ENCODE measurements at regions not wholly inside any gene's neighbourhood (a gene's known extent, or its start where the extent isn't known, plus 50 kb on each side); places are given as distances from the start of the nearest gene placed in this dataset.

DNA sequence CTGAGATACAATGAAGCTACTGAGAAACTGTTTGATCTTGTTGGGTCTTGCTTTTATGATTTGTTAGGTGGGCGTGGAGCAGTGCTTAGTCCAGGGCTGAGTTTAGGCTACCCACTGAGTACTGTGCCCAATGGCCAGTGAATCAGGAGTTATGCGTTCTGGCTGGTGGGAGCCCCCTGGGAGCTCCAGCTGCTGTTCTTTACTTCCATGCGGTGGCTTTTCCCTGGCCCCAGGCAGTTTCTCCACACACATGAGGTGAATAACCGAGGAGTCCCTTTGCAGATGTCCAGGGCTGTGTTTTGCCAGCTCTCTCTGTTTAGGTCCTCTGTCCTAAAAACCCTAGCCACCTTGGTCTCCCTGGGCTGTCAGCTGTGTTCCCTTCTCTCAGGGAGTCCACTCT is 106.5 kb downstream of the KLF13 start:
- Histone ChIP-seq H3K4me3 (no peak overlapping the region), H3K36me3 (replicated peaks; ENCODE audit: insufficient read depth, low read depth) (no peaks in the 10 kb centered on the region), H4K20me1 (ENCODE audit: insufficient read depth, poor library complexity, severe bottlenecking) (no peaks in the 10 kb centered on the region), H3K27ac (no peak overlapping the region), H3K79me2 (no peaks in the 10 kb centered on the region), H3K9me3 (ENCODE audit: low read depth) (no peaks in the 10 kb centered on the region), H3K4me2 (no peak overlapping the region), H3K4me1 (ENCODE audit: insufficient read depth) (peaks cover 9% of the 10 kb centered on the region), H3K9me2 (replicated peaks; ENCODE audit: insufficient read depth) (no peaks in the 10 kb centered on the region), H2AFZ (no peak overlapping the region), H3K27me3 (no peaks in the 10 kb centered on the region)
- 69% methylated on average over 4 of the region's 4 CpGs for WGBS (ENCODE audit: low lambda C conversion rate, missing lambda C conversion rate)
- no peak for TF ChIP-seq EZH2phosphoT487 (IDR thresholded peaks at IDR 0.05; ENCODE audit: low read depth, severe bottlenecking, unreplicated experiment)
- TF ChIP-seq, protein P1, sequence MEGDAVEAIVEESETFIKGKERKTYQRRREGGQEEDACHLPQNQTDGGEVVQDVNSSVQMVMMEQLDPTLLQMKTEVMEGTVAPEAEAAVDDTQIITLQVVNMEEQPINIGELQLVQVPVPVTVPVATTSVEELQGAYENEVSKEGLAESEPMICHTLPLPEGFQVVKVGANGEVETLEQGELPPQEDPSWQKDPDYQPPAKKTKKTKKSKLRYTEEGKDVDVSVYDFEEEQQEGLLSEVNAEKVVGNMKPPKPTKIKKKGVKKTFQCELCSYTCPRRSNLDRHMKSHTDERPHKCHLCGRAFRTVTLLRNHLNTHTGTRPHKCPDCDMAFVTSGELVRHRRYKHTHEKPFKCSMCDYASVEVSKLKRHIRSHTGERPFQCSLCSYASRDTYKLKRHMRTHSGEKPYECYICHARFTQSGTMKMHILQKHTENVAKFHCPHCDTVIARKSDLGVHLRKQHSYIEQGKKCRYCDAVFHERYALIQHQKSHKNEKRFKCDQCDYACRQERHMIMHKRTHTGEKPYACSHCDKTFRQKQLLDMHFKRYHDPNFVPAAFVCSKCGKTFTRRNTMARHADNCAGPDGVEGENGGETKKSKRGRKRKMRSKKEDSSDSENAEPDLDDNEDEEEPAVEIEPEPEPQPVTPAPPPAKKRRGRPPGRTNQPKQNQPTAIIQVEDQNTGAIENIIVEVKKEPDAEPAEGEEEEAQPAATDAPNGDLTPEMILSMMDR (IDR thresholded peaks at IDR 0.05; ENCODE audit: poor library complexity) = no peak
- no peak for TF ChIP-seq EZH2 (IDR thresholded peaks at IDR 0.05; ENCODE audit: borderline replicate concordance)
- no peak for DNase-seq (ENCODE audit: low spot score)

DNA sequence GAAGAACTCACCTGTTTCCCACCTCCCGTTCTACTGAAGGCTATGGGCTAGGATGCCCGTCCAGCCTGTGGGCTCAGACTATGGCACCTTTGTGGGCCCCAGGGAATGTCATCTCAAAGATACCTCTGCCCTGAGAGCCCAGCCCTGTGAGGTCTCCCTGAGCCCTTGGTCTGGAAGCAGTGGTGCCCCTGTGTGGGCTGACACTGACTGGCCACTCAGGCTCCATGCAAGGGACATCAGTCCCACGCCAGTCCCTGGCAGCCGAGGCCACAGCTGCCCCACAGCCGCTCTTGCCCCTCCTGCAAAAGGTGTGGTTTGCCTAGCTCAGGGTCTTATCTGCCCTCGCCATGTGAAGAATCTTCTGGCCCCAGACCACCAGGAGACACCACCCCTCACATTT is 106.9 kb downstream of the KLF13 start:
- 91% methylated on average over 6 of the region's 6 CpGs for WGBS (ENCODE audit: low lambda C conversion rate, missing lambda C conversion rate)
- H3K4me3 ChIP-seq = no peak overlapping the region
- no peaks in the 10 kb centered on the region for H3K27me3 ChIP-seq
- TF ChIP-seq EZH2phosphoT487 (IDR thresholded peaks at IDR 0.05; ENCODE audit: low read depth, severe bottlenecking, unreplicated experiment) = no peak
- TF ChIP-seq, protein P1 (IDR thresholded peaks at IDR 0.05; ENCODE audit: poor library complexity) = no peak
- TF ChIP-seq EZH2 (IDR thresholded peaks at IDR 0.05; ENCODE audit: borderline replicate concordance) = no peak
- H3K79me2 ChIP-seq = no peaks in the 10 kb centered on the region
- H3K9me2 ChIP-seq (replicated peaks; ENCODE audit: insufficient read depth) = no peaks in the 10 kb centered on the region
- no peaks in the 10 kb centered on the region for H3K9me3 ChIP-seq (ENCODE audit: low read depth)
- peaks cover 9% of the 10 kb centered on the region for H3K4me1 ChIP-seq (ENCODE audit: insufficient read depth)
- H2AFZ ChIP-seq = no peak overlapping the region
- no peak overlapping the region for H3K4me2 ChIP-seq
- no peaks in the 10 kb centered on the region for H4K20me1 ChIP-seq (ENCODE audit: insufficient read depth, poor library complexity, severe bottlenecking)
- no peak for DNase-seq (ENCODE audit: low spot score)
- no peaks in the 10 kb centered on the region for H3K36me3 ChIP-seq (replicated peaks; ENCODE audit: insufficient read depth, low read depth)
- H3K27ac ChIP-seq = no peak overlapping the region

DNA sequence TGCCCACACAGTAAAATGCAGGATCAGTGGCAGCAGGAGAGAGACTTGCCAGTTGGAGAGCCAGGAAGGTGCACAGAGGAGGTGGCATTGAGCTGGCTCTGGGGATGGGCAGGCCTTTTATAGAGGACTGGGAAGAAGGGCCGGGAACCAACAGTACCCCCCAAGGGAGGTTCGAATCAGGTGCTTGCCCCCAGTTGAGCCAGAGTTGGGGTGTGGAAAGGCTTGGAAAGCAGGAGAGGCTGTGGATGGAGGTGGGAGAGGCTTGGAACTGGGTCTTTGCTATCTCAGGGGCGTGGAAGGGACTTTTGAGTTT is 107.6 kb downstream of the KLF13 start:
- H3K27ac ChIP-seq = no peak overlapping the region
- H3K4me3 ChIP-seq = no peak overlapping the region
- H3K79me2 ChIP-seq = no peaks in the 10 kb centered on the region
- peaks cover 9% of the 10 kb centered on the region for H3K4me1 ChIP-seq (ENCODE audit: insufficient read depth)
- no peaks in the 10 kb centered on the region for H3K36me3 ChIP-seq (replicated peaks; ENCODE audit: insufficient read depth, low read depth)
- no peaks in the 10 kb centered on the region for H3K9me2 ChIP-seq (replicated peaks; ENCODE audit: insufficient read depth)
- H3K4me2 ChIP-seq = no peak overlapping the region
- no peaks in the 10 kb centered on the region for H4K20me1 ChIP-seq (ENCODE audit: insufficient read depth, poor library complexity, severe bottlenecking)
- TF ChIP-seq, protein P1 (IDR thresholded peaks at IDR 0.05; ENCODE audit: poor library complexity) = no peak
- no peak for TF ChIP-seq EZH2 (IDR thresholded peaks at IDR 0.05; ENCODE audit: borderline replicate concordance)
- no peak for TF ChIP-seq EZH2phosphoT487 (IDR thresholded peaks at IDR 0.05; ENCODE audit: low read depth, severe bottlenecking, unreplicated experiment)
- H3K27me3 ChIP-seq = no peaks in the 10 kb centered on the region
- no peaks in the 10 kb centered on the region for H3K9me3 ChIP-seq (ENCODE audit: low read depth)
- DNase-seq (ENCODE audit: low spot score) = no peak
- 90% methylated on average over 3 of the region's 3 CpGs for WGBS (ENCODE audit: low lambda C conversion rate, missing lambda C conversion rate)
- no peak overlapping the region for H2AFZ ChIP-seq

All from hepatocyte (in vitro differentiated cells).